ENCODE measurements at regions not wholly inside any gene's neighbourhood (a gene's known extent, or its start where the extent isn't known, plus 50 kb on each side); places are given as distances from the start of the nearest gene placed in this dataset.

GRCh38 chr1:238006779-238007178 lies 116.1 kb upstream of the ZP4 start:
- no peak for DNase-seq (ENCODE audit: low read depth in 2 of 2)

- DNase-seq (ENCODE audit: low read depth in 2 of 2): no peak
Observed at GRCh38 chr1:238005116-238005515, 114.4 kb upstream of the ZP4 start.

GRCh38 chr1:238001818-238002217 lies 111.1 kb upstream of the ZP4 start:
- no peak for DNase-seq (ENCODE audit: low read depth in 2 of 2)

- DNase-seq (ENCODE audit: low read depth in 2 of 2): no peak
Observed at GRCh38 chr1:237999426-238000052, 108.8 kb upstream of the ZP4 start.

- no peak for DNase-seq (ENCODE audit: low read depth in 2 of 2)
Observed at GRCh38 chr1:237998581-237998980, 107.9 kb upstream of the ZP4 start.

GRCh38 chr1:237983496-237983895 lies 92.8 kb upstream of the ZP4 start:
- no peak for DNase-seq (ENCODE audit: low read depth in 2 of 2)

- DNase-seq (ENCODE audit: low read depth in 2 of 2): no peak
Observed at GRCh38 chr1:237981223-237981622, 90.5 kb upstream of the ZP4 start.

- DNase-seq (ENCODE audit: low read depth in 2 of 2): no peak
Observed at GRCh38 chr1:237976331-237976730, 85.6 kb upstream of the ZP4 start.

GRCh38 chr1:237975903-237976302 lies 85.2 kb upstream of the ZP4 start:
- DNase-seq (ENCODE audit: low read depth in 2 of 2): no peak

- no peak for DNase-seq (ENCODE audit: low read depth in 2 of 2)
Observed at GRCh38 chr1:237975376-237975775, 84.7 kb upstream of the ZP4 start.

- no peak for DNase-seq (ENCODE audit: low read depth in 2 of 2)
Observed at GRCh38 chr1:237972186-237972585, 81.5 kb upstream of the ZP4 start.

GRCh38 chr1:237962985-237963384 lies 72.3 kb upstream of the ZP4 start:
- no peak for DNase-seq (ENCODE audit: low read depth in 2 of 2)

- DNase-seq (ENCODE audit: low read depth in 2 of 2): no peak
Observed at GRCh38 chr1:237961754-237962153, 71.0 kb upstream of the ZP4 start.

- DNase-seq (ENCODE audit: low read depth in 2 of 2): no peak
Observed at GRCh38 chr1:237959838-237960237, 69.1 kb upstream of the ZP4 start.

GRCh38 chr1:237953238-237953637 lies 62.5 kb upstream of the ZP4 start:
- no peak for DNase-seq (ENCODE audit: low read depth in 2 of 2)

Data from fibroblast of skin of left biceps (primary cell).